Mesenchymal stem cell (in vitro differentiated cells and primary cell): ENCODE measurements at regions not wholly inside any gene's neighbourhood (a gene's known extent, or its start where the extent isn't known, plus 50 kb on each side); places are given as distances from the start of the nearest gene placed in this dataset.

Source experiments
- DNase-seq: peaks from one replicate; pipeline ENCODE4 v3.0.0-alpha.2; 2013
- H2AFZ ChIP-seq: one replicate; pipeline ENCODE4 v1.6.1; 2013; ENCODE audit warnings: low read depth, mild to moderate bottlenecking, control low read depth, inconsistent platforms, low read length, moderate library complexity
- H2AK5ac ChIP-seq: 2 replicates; pipeline ENCODE4 v1.6.1; 2013; ENCODE audit warnings: low read length, moderate library complexity, mild to moderate bottlenecking, inconsistent platforms; ENCODE audit not compliant: severe bottlenecking
- H2BK120ac ChIP-seq: one replicate; pipeline ENCODE4 v1.6.1; 2013; ENCODE audit warnings: low read depth, mild to moderate bottlenecking, inconsistent platforms, low read length, moderate library complexity
- H2BK12ac ChIP-seq, 2 experiments: one replicate each; pipeline ENCODE4 v1.6.1; 2013; ENCODE audit warnings: inconsistent platforms in 2 of 2, low read length in 2 of 2, mild to moderate bottlenecking in 2 of 2, moderate library complexity in 2 of 2, control low read depth in 1 of 2
- H2BK15ac ChIP-seq: one replicate; pipeline ENCODE4 v1.6.1; 2013; ENCODE audit warnings: mild to moderate bottlenecking, low read depth, inconsistent platforms; ENCODE audit not compliant: poor library complexity, severe bottlenecking
- H2BK5ac ChIP-seq: 2 replicates; pipeline ENCODE4 v1.6.1; 2013; ENCODE audit warnings: low read depth, mild to moderate bottlenecking, low read length, control low read depth, inconsistent platforms; ENCODE audit not compliant: poor library complexity, severe bottlenecking
- H3K14ac ChIP-seq, 2 experiments: one replicate each; pipeline ENCODE4 v1.6.1; 2013; ENCODE audit warnings: inconsistent platforms in 2 of 2, low read length in 2 of 2, control low read depth in 1 of 2, mild to moderate bottlenecking in 1 of 2, moderate library complexity in 1 of 2
- H3K18ac ChIP-seq, 2 experiments: one replicate each; pipeline ENCODE4 v1.6.1; 2013; ENCODE audit warnings: inconsistent platforms in 2 of 2, low read length in 2 of 2, control low read depth in 1 of 2, low read depth in 1 of 2, mild to moderate bottlenecking in 1 of 2
- H3K23ac ChIP-seq, 2 experiments: one replicate each; pipeline ENCODE4 v1.6.1; 2013; ENCODE audit warnings: inconsistent platforms in 2 of 2, low read length in 2 of 2, mild to moderate bottlenecking in 2 of 2, moderate library complexity in 2 of 2, control low read depth in 1 of 2
- H3K27ac ChIP-seq: 2 replicates; pipeline ENCODE4 v1.5.1; 2013; ENCODE audit warnings: mild to moderate bottlenecking, moderate library complexity, low read length, control low read depth, inconsistent platforms; ENCODE audit not compliant: poor library complexity, severe bottlenecking
- H3K27me3 ChIP-seq, 2 experiments: 2 replicates each; pipeline versions ENCODE4 v1.6.1 to v1.7.0; 2013; ENCODE audit warnings: low read length in 2 of 2, mild to moderate bottlenecking in 2 of 2, moderate library complexity in 2 of 2, control low read depth in 1 of 2, inconsistent platforms in 1 of 2; ENCODE audit not compliant: control insufficient read depth in 1 of 2, insufficient read depth in 1 of 2
- H3K36me3 ChIP-seq, 2 experiments: 2 replicates each; pipeline versions ENCODE4 v1.6.1 to v1.7.0; 2013; ENCODE audit warnings: low read length in 2 of 2, control low read depth in 1 of 2, inconsistent platforms in 1 of 2, low read depth in 1 of 2, mild to moderate bottlenecking in 1 of 2; ENCODE audit not compliant: insufficient read depth in 2 of 2, control insufficient read depth in 1 of 2
- H3K4ac ChIP-seq, 2 experiments: one replicate each; pipeline ENCODE4 v1.6.1; 2013; ENCODE audit warnings: inconsistent platforms in 2 of 2, low read length in 2 of 2, mild to moderate bottlenecking in 2 of 2, moderate library complexity in 2 of 2, control low read depth in 1 of 2, low read depth in 1 of 2
- H3K4me1 ChIP-seq: 2 replicates; pipeline ENCODE4 v1.6.1; 2013; ENCODE audit warnings: low read depth, low read length, control low read depth; ENCODE audit not compliant: control insufficient read depth, insufficient read depth
- H3K4me2 ChIP-seq: 2 replicates; pipeline ENCODE4 v1.6.1; 2013; ENCODE audit warnings: low read length, mild to moderate bottlenecking, inconsistent platforms; ENCODE audit not compliant: poor library complexity, severe bottlenecking
- H3K4me3 ChIP-seq, 2 experiments: 2 replicates each; pipeline versions ENCODE4 v1.5.1 to v1.7.0; 2013; ENCODE audit warnings: low read length in 2 of 2, mild to moderate bottlenecking in 2 of 2, control low read depth in 1 of 2, low read depth in 1 of 2; ENCODE audit not compliant: insufficient read depth in 1 of 2
- H3K79me1 ChIP-seq: replicated peaks from 2 replicates; pipeline ENCODE4 v1.6.1; 2013; ENCODE audit warnings: mild to moderate bottlenecking, control low read depth, low read length, inconsistent platforms; ENCODE audit not compliant: poor library complexity, severe bottlenecking
- H3K9ac ChIP-seq: 2 replicates; pipeline ENCODE4 v1.7.0; 2013; ENCODE audit warnings: mild to moderate bottlenecking, low read length, moderate library complexity
- H3K9me3 ChIP-seq: 2 replicates; pipeline ENCODE4 v1.7.0; 2013; ENCODE audit warnings: mild to moderate bottlenecking, low read length; ENCODE audit not compliant: control insufficient read depth
- H4K8ac ChIP-seq: one replicate; pipeline ENCODE4 v1.6.1; 2013; ENCODE audit warnings: inconsistent platforms, mild to moderate bottlenecking, low read length, moderate library complexity
- H4K91ac ChIP-seq: one replicate; pipeline ENCODE4 v1.6.1; 2013; ENCODE audit warnings: mild to moderate bottlenecking, low read length, inconsistent platforms
- WGBS: methylation state at CpG from one replicate; pipeline ENCODE4 v1.1.7; 2013; ENCODE audit warnings: mixed read lengths; 5-methylcytosine and 5-hydroxymethylcytosine counted together

DNA sequence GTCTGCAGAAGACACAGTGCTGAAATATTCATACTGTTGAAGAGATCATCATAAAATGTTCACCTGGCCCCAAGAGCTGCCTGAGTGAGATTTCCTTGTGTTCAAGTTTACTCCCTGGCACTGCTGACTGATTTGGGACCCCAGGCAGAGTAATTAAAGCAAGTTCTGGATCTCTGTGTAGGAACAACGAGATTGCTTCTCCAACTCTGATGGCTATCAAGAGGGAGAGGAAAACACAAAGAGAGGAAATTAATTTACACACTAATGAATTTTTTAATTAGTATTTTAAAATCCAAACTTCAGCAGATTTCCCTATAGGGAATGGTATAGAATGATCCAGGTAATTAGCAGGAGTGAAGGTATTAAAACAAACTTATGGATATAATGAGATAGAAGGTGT lies 711.8 kb downstream of the DCDC2C start:
- Histone ChIP-seq H3K4me3 (no peak overlapping the region), H3K23ac (no peak overlapping the region), H3K14ac (no peak overlapping the region), H3K18ac (no peak overlapping the region), H2AFZ (no peak overlapping the region), H3K27me3 (no peaks in the 10 kb centered on the region), H2BK15ac (no peak overlapping the region), H4K8ac (no peak overlapping the region), H3K9me3 (peaks cover 24% of the 10 kb centered on the region), H3K4me1 (no peaks in the 10 kb centered on the region), H2BK5ac (no peak overlapping the region), H4K91ac (no peak overlapping the region), H3K27ac (no peak overlapping the region), H3K4me2 (no peak overlapping the region), H3K79me1 (no peaks in the 10 kb centered on the region), H3K4ac (no peak overlapping the region), H3K9ac (no peak overlapping the region), H2BK120ac (no peak overlapping the region), H3K36me3 (no peaks in the 10 kb centered on the region), H2AK5ac (no peak overlapping the region), H2BK12ac (no peak overlapping the region)
- no peak for DNase-seq
- no CpG with 5 or more reads among the region's 1 CpG for WGBS

GRCh38 chr2:4415810-4416413 lies 712.5 kb downstream of the DCDC2C start:
- Histone ChIP-seq H4K8ac (no peak overlapping the region), H3K4me2 (no peak overlapping the region), H2BK12ac (no peak overlapping the region), H2AFZ (no peak overlapping the region), H3K18ac (no peak overlapping the region), H3K4ac (no peak overlapping the region), H3K14ac (no peak overlapping the region), H2BK120ac (no peak overlapping the region), H3K36me3 (no peaks in the 10 kb centered on the region), H3K4me1 (no peaks in the 10 kb centered on the region), H2BK5ac (no peak overlapping the region), H3K9me3 (peaks cover 22% of the 10 kb centered on the region), H3K9ac (no peak overlapping the region), H3K79me1 (no peaks in the 10 kb centered on the region), H3K4me3 (no peak overlapping the region), H2AK5ac (no peak overlapping the region), H3K27me3 (no peaks in the 10 kb centered on the region), H4K91ac (no peak overlapping the region), H3K23ac (no peak overlapping the region), H2BK15ac (no peak overlapping the region), H3K27ac (no peak overlapping the region)
- no CpG with 5 or more reads among the region's 1 CpG for WGBS
- no peak for DNase-seq

DNA sequence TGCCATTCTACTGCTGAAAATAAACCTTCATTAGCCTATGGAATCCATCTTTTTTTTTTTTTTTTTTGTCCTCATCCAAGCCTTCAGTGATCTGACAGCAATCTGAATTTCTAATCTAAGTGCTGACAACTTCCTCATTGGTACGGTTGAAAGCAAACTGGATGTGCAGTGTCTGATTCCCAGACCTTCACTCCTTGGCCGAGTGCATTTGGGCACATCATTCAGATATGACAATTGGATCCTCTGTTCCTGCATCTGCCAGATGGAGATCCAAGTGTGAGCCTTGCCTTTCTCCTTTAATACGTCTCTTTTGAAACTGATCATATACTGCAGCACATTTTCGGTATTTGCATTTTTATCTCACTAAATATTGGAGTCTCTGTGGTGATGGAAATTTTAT lies 713.1 kb downstream of the DCDC2C start:
- Histone ChIP-seq H3K36me3 (no peaks in the 10 kb centered on the region), H3K9ac (no peak overlapping the region), H3K4me1 (no peaks in the 10 kb centered on the region), H3K27me3 (no peaks in the 10 kb centered on the region), H2BK12ac (no peak overlapping the region), H3K79me1 (no peaks in the 10 kb centered on the region), H4K91ac (no peak overlapping the region), H3K9me3 (peaks cover 22% of the 10 kb centered on the region), H3K27ac (no peak overlapping the region), H3K23ac (no peak overlapping the region), H3K18ac (no peak overlapping the region), H2BK5ac (no peak overlapping the region), H2AFZ (no peak overlapping the region), H3K4me2 (no peak overlapping the region), H3K4ac (no peak overlapping the region), H2BK15ac (no peak overlapping the region), H3K14ac (no peak overlapping the region), H2BK120ac (no peak overlapping the region), H4K8ac (no peak overlapping the region), H3K4me3 (no peak overlapping the region), H2AK5ac (no peak overlapping the region)
- DNase-seq = no peak
- WGBS = 65% methylated on average over 2 of the region's 4 CpGs

DNA sequence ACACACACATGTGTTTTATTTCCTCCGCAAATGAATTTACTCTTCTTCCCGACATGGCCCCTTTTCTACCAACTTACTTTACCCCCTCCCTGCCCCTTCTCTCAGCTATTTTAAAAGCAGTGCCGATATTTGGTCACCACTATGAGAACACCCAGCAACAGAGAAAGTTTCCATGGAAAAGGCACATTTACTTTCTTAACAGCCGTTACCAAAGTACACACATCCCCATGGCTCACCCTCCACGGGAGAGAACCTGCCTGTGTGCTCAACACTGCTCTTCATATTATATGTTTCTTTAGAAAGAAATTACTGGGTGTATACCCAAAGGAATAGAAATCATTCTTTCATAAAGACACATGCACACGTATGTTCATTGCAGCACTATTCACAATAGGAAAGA lies 714.4 kb downstream of the DCDC2C start:
- no peak overlapping the region for H3K18ac ChIP-seq
- H4K8ac ChIP-seq = no peak overlapping the region
- no peak overlapping the region for H2BK15ac ChIP-seq
- H3K14ac ChIP-seq = no peak overlapping the region
- H3K9ac ChIP-seq = no peak overlapping the region
- no peaks in the 10 kb centered on the region for H3K79me1 ChIP-seq
- H3K27me3 ChIP-seq = no peaks in the 10 kb centered on the region
- no peak overlapping the region for H3K27ac ChIP-seq
- H2BK5ac ChIP-seq = no peak overlapping the region
- no peaks in the 10 kb centered on the region for H3K36me3 ChIP-seq
- H3K23ac ChIP-seq = no peak overlapping the region
- H2BK120ac ChIP-seq = no peak overlapping the region
- H2AFZ ChIP-seq = no peak overlapping the region
- H3K4ac ChIP-seq = no peak overlapping the region
- 87% methylated on average over 3 of the region's 6 CpGs for WGBS
- no peak overlapping the region for H4K91ac ChIP-seq
- H3K4me3 ChIP-seq = no peak overlapping the region
- no peak overlapping the region for H2BK12ac ChIP-seq
- H3K9me3 ChIP-seq = peaks cover 19% of the 10 kb centered on the region
- DNase-seq = no peak
- no peak overlapping the region for H3K4me2 ChIP-seq
- no peak overlapping the region for H2AK5ac ChIP-seq
- no peaks in the 10 kb centered on the region for H3K4me1 ChIP-seq
